Osteoblast (primary cell): ENCODE measurements at regions not wholly inside any gene's neighbourhood (a gene's known extent, or its start where the extent isn't known, plus 50 kb on each side); places are given as distances from the start of the nearest gene placed in this dataset.

Source experiments
- DNase-seq: peaks from one replicate; pipeline ENCODE4 v3.0.0; 2011; ENCODE audit warnings: low spot score, mixed read lengths; ENCODE audit not compliant: insufficient read length; ENCODE audit errors: missing footprints
- H2AFZ ChIP-seq: 2 replicates; pipeline ENCODE4 v1.6.0; 2011; ENCODE audit warnings: mild to moderate bottlenecking, low read length
- H3K27ac ChIP-seq: 2 replicates; pipeline ENCODE4 v1.5.1; 2011; ENCODE audit warnings: mild to moderate bottlenecking, low read depth, low read length, moderate library complexity
- H3K27me3 ChIP-seq: 2 replicates; pipeline ENCODE4 v1.6.0; 2012; ENCODE audit warnings: mild to moderate bottlenecking, control low read depth, inconsistent platforms, low read length, moderate library complexity; ENCODE audit not compliant: insufficient read depth
- H3K36me3 ChIP-seq: 2 replicates; pipeline ENCODE4 v1.5.1; 2011; ENCODE audit warnings: mild to moderate bottlenecking, low read length, control low read depth, moderate library complexity; ENCODE audit not compliant: insufficient read depth
- H3K4me1 ChIP-seq: 2 replicates; pipeline ENCODE4 v1.5.1; 2011; ENCODE audit warnings: mild to moderate bottlenecking, low read length, control low read depth, moderate library complexity; ENCODE audit not compliant: insufficient read depth
- H3K4me2 ChIP-seq: 2 replicates; pipeline ENCODE4 v1.6.0; 2011; ENCODE audit warnings: mild to moderate bottlenecking, low read length; ENCODE audit not compliant: insufficient read depth
- H3K4me3 ChIP-seq: fragments of 200-600 bp; sonication (generic); 3 replicates; pipeline ENCODE4 v1.5.1; 2012; ENCODE audit warnings: mild to moderate bottlenecking, low read length, inconsistent platforms; ENCODE audit not compliant: insufficient read depth
- H3K79me2 ChIP-seq: 2 replicates; pipeline ENCODE4 v1.6.0; 2012; ENCODE audit warnings: mild to moderate bottlenecking, low read length, control low read depth, inconsistent platforms; ENCODE audit not compliant: insufficient read depth
- H3K9me3 ChIP-seq: 2 replicates; pipeline ENCODE4 v1.5.1; 2011; ENCODE audit warnings: low read depth, low read length, control low read depth
- H4K20me1 ChIP-seq: 2 replicates; pipeline ENCODE4 v1.6.0; 2012; ENCODE audit warnings: mild to moderate bottlenecking, low read length, control low read depth; ENCODE audit not compliant: insufficient read depth
- CTCF ChIP-seq: IDR thresholded peaks from 2 replicates; pipeline ENCODE4 v1.5.1; 2011; ENCODE audit warnings: mild to moderate bottlenecking, low read depth, low read length, moderate library complexity; ENCODE audit errors: extremely low read depth

DNA sequence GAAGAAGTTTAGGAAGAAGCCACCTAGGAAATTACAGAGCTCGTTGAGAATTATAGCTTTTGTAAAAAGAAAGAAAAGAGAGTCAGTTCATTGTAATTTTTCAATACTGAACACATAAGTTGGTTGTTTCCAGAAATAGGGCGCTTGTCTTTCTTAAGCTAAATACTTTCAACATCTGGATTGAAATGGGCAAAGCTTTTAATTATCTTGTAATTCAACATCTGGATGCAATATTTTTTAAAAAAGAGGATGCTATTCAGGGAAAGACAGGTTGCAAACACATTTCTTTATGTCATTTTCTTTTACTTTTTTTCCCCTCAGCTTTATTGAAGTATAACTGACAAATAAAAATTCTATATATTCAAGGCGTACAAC, 100.7 kb upstream of the TRPC7 start:
- H3K4me2 ChIP-seq = no peak overlapping the region
- no peaks in the 10 kb centered on the region for H3K79me2 ChIP-seq
- no peaks in the 10 kb centered on the region for H3K9me3 ChIP-seq
- no peaks in the 10 kb centered on the region for H3K4me1 ChIP-seq
- TF ChIP-seq CTCF = no peak
- H2AFZ ChIP-seq = no peak overlapping the region
- no peaks in the 10 kb centered on the region for H3K27me3 ChIP-seq
- no peaks in the 10 kb centered on the region for H3K36me3 ChIP-seq
- no peak overlapping the region for H3K27ac ChIP-seq
- no peaks in the 10 kb centered on the region for H4K20me1 ChIP-seq
- DNase-seq = no peak
- H3K4me3 ChIP-seq = no peak overlapping the region

GRCh38 chr5:136458481-136458880, 93.1 kb upstream of the TRPC7 start:
- no peak for TF ChIP-seq CTCF
- Histone ChIP-seq H3K4me1 (no peaks in the 10 kb centered on the region), H2AFZ (no peak overlapping the region)

DNA sequence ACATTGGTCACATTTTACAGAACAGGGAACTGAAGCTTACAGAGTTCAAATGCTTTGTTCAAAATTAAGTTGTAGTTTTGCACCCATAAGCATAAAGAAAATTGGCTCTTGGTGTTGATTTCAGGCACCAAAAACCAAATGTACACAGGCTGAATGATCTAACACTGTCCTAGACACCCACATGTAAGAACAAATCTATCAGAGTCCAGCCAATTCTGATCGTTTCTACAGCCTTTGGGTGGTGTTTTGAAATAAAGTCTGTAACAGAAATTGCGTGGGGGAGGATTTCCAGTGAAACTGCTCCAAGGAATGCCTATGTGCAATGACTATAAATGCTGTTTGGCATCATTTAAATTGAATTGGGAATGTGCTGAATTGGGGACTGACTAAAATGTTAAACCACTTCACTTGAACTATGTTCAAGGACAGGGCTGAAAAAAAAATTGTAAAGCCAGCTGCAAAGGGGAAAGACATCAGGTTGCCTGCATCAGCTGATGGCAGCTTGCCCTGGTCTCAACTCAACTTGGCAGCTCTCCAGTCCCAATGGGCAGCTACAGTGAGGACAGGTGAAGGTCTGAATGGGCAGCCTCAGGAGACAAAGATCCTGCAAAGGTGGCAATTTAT, 92.2 kb upstream of the TRPC7 start:
- no peak overlapping the region for H3K4me2 ChIP-seq
- no peaks in the 10 kb centered on the region for H4K20me1 ChIP-seq
- no peaks in the 10 kb centered on the region for H3K27me3 ChIP-seq
- no peaks in the 10 kb centered on the region for H3K4me1 ChIP-seq
- TF ChIP-seq CTCF = no peak
- no peak for DNase-seq
- no peak overlapping the region for H3K27ac ChIP-seq
- no peaks in the 10 kb centered on the region for H3K36me3 ChIP-seq
- no peak overlapping the region for H3K4me3 ChIP-seq
- H3K9me3 ChIP-seq = no peaks in the 10 kb centered on the region
- H2AFZ ChIP-seq = no peak overlapping the region
- H3K79me2 ChIP-seq = no peaks in the 10 kb centered on the region

More at GRCh38 chr5:136458481-136458880, 93.1 kb upstream of the TRPC7 start:
- Histone ChIP-seq H4K20me1 (no peaks in the 10 kb centered on the region), H3K27ac (no peak overlapping the region), H3K4me2 (no peak overlapping the region), H3K79me2 (no peaks in the 10 kb centered on the region), H3K27me3 (no peaks in the 10 kb centered on the region), H3K36me3 (no peaks in the 10 kb centered on the region), H3K9me3 (no peaks in the 10 kb centered on the region), H3K4me3 (no peak overlapping the region)
- no peak for DNase-seq

DNA sequence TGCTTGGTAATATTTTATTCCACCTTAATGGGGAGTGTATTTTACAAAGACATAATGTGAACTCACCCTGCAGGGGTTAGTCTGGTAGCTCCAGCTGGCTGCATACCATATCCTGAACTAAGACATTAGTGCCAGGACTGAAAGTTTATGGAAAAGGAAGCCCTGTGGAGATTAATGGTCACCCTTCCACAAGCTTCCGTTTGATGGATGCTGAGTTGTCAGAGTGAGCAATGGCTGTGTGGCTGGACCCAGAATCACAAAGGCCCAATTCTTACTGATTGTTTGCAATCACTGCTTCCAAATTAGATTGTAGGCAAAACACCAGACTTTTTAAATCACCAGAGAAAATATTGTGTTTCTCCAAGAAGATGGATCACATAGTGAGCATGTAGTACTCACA, 90.1 kb upstream of the TRPC7 start:
- Histone ChIP-seq H3K4me2 (no peak overlapping the region), H3K4me3 (no peak overlapping the region), H3K9me3 (no peaks in the 10 kb centered on the region), H2AFZ (no peak overlapping the region), H3K4me1 (no peaks in the 10 kb centered on the region), H4K20me1 (no peaks in the 10 kb centered on the region), H3K79me2 (no peaks in the 10 kb centered on the region), H3K27ac (no peak overlapping the region), H3K27me3 (no peaks in the 10 kb centered on the region), H3K36me3 (no peaks in the 10 kb centered on the region)
- no peak for DNase-seq
- no peak for TF ChIP-seq CTCF
